Smooth muscle cell (in vitro differentiated cells): ENCODE measurements at regions not wholly inside any gene's neighbourhood (a gene's known extent, or its start where the extent isn't known, plus 50 kb on each side); places are given as distances from the start of the nearest gene placed in this dataset.

Experiments
- DNase-seq: peaks from one replicate; lab custom pipeline; 2025; ENCODE audit not compliant: unreplicated experiment; lab: John Stamatoyannopoulos, UW
- H2AFZ ChIP-seq: fragments of 200-600 bp; sonication (generic); 2 replicates; pipeline ENCODE4 v1.6.0; 2016; ENCODE audit warnings: antibody characterized with exemption, low read depth, mild to moderate bottlenecking
- H3F3A ChIP-seq: fragments of 200-600 bp; sonication (generic); 2 replicates; pipeline ENCODE4 v1.6.0; 2017; ENCODE audit warnings: antibody characterized with exemption, low read depth
- H3K27ac ChIP-seq: fragments of 200-600 bp; sonication (generic); 2 replicates; pipeline ENCODE4 v1.5.1; 2016; ENCODE audit warnings: low read depth, mild to moderate bottlenecking
- H3K27me3 ChIP-seq: fragments of 200-600 bp; sonication (generic); 2 replicates; pipeline ENCODE4 v1.6.1; 2016; ENCODE audit warnings: low read depth, mild to moderate bottlenecking
- H3K36me3 ChIP-seq: fragments of 200-600 bp; sonication (generic); 2 replicates; pipeline ENCODE4 v1.5.1; 2016; ENCODE audit warnings: low read depth
- H3K4me1 ChIP-seq: fragments of 200-600 bp; sonication (generic); 2 replicates; pipeline ENCODE4 v1.5.1; 2016; ENCODE audit warnings: low read depth
- H3K4me2 ChIP-seq: fragments of 200-600 bp; sonication (generic); 2 replicates; pipeline ENCODE4 v1.6.0; 2016; ENCODE audit warnings: mild to moderate bottlenecking
- H3K4me3 ChIP-seq: fragments of 200-600 bp; sonication (generic); 2 replicates; pipeline ENCODE4 v1.5.1; 2016; ENCODE audit warnings: mild to moderate bottlenecking
- H3K79me2 ChIP-seq: fragments of 200-600 bp; sonication (generic); 2 replicates; pipeline ENCODE4 v1.6.0; 2016; ENCODE audit warnings: low read depth, mild to moderate bottlenecking
- H3K9ac ChIP-seq: fragments of 200-600 bp; sonication (generic); 2 replicates; pipeline ENCODE4 v1.6.0; 2016; ENCODE audit warnings: low read depth
- H3K9me3 ChIP-seq: fragments of 200-600 bp; sonication (generic); replicated peaks from 2 replicates; pipeline ENCODE4 v1.5.1; 2016; ENCODE audit warnings: low read depth
- H4K20me1 ChIP-seq: fragments of 200-600 bp; sonication (generic); 2 replicates; pipeline ENCODE4 v1.6.0; 2016; ENCODE audit warnings: low read depth
- WGBS: methylation state at CpG from one replicate; pipeline ENCODE4 v1.1.7; 2016; ENCODE audit warnings: low lambda C conversion rate; 5-methylcytosine and 5-hydroxymethylcytosine counted together
- TF ChIP-seq, protein P1 (sequence below): fragments of 200-600 bp; sonication (generic); IDR thresholded peaks from 2 replicates; pipeline ENCODE4 v1.5.1; 2017; ENCODE audit warnings: borderline replicate concordance, mild to moderate bottlenecking, antibody characterized with exemption; ENCODE audit not compliant: insufficient read depth, poor library complexity, severe bottlenecking

DNA sequence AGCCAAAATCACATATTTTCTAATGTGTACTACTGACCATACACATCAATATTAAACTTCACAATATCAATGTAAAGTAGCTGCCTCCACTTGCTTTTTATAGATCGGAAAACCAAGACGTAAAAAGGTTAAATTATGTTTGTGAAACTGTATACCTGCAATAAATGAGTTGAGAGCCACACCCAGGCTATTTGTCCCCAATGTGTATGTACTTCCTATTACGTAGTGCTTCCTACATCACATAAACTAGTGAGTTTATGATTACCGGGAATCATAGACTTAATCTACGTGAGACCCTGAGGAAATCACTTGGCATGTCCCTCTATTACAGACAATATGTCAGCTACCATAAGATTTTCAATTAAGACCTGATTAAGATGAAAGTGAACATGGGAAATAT, 903.4 kb downstream of the RAB28 start:
- no peak overlapping the region for H3K27ac ChIP-seq
- H3K4me1 ChIP-seq = no peaks in the 10 kb centered on the region
- no peaks in the 10 kb centered on the region for H3K36me3 ChIP-seq
- no peaks in the 10 kb centered on the region for H3K79me2 ChIP-seq
- no peaks in the 10 kb centered on the region for H3F3A ChIP-seq
- no peak overlapping the region for H2AFZ ChIP-seq
- no peak overlapping the region for H3K4me3 ChIP-seq
- no peak overlapping the region for H3K4me2 ChIP-seq
- WGBS = 92% methylated on average over 5 of the region's 5 CpGs
- H3K9ac ChIP-seq = no peak overlapping the region
- H3K9me3 ChIP-seq = no peaks in the 10 kb centered on the region
- no peaks in the 10 kb centered on the region for H4K20me1 ChIP-seq
- TF ChIP-seq, protein P1, sequence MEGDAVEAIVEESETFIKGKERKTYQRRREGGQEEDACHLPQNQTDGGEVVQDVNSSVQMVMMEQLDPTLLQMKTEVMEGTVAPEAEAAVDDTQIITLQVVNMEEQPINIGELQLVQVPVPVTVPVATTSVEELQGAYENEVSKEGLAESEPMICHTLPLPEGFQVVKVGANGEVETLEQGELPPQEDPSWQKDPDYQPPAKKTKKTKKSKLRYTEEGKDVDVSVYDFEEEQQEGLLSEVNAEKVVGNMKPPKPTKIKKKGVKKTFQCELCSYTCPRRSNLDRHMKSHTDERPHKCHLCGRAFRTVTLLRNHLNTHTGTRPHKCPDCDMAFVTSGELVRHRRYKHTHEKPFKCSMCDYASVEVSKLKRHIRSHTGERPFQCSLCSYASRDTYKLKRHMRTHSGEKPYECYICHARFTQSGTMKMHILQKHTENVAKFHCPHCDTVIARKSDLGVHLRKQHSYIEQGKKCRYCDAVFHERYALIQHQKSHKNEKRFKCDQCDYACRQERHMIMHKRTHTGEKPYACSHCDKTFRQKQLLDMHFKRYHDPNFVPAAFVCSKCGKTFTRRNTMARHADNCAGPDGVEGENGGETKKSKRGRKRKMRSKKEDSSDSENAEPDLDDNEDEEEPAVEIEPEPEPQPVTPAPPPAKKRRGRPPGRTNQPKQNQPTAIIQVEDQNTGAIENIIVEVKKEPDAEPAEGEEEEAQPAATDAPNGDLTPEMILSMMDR = no peak
- DNase-seq = no peak
- no peaks in the 10 kb centered on the region for H3K27me3 ChIP-seq

DNA sequence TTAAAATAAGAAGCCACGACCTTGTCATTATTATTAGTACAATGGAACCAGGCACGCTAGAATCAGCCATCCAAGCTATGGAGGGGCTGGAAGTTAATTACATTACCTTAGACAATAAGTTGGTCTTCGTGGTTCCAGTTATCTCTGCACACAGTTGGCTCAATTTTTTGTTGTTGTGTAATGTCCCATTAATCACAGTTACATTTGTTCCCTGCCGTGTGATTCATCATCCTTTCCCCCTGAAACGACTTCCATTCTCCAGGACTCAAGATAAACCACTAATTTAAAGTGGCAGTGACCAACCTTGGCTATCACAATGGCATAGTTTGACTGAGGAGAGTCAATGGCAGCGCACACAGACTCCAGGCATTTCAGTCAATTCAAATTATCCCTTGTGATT, 905.0 kb downstream of the RAB28 start:
- Histone ChIP-seq H3K36me3 (no peaks in the 10 kb centered on the region), H3K4me3 (no peak overlapping the region), H3F3A (no peaks in the 10 kb centered on the region), H3K27me3 (no peaks in the 10 kb centered on the region), H3K27ac (no peak overlapping the region), H3K9me3 (no peaks in the 10 kb centered on the region), H4K20me1 (no peaks in the 10 kb centered on the region), H2AFZ (no peak overlapping the region), H3K79me2 (no peaks in the 10 kb centered on the region), H3K4me1 (no peaks in the 10 kb centered on the region), H3K4me2 (no peak overlapping the region), H3K9ac (no peak overlapping the region)
- DNase-seq = no peak
- WGBS = 55% methylated on average over 6 of the region's 6 CpGs
- TF ChIP-seq, protein P1 = no peak

DNA sequence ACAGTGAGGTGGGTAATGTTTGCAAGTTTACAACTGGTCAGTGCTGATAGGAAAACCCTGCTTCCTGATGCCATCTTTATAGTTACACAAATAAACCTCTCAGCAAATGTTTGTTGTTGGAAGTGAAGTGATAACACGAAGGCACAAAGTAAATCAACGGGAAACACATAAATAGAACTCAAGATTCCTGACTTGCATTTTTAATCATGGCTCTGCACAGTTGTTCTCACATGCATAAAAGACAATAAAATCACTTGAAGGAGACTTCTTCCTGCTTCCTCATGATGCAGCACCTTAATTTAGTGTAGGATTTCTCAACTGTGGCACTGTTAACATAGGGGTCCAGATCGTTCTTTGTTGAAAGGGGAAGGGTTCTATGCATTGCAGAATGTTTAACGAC, 907.7 kb downstream of the RAB28 start:
- TF ChIP-seq, protein P1 = no peak
- 67% methylated on average over 4 of the region's 4 CpGs for WGBS
- Histone ChIP-seq H3K36me3 (no peaks in the 10 kb centered on the region), H3K27ac (no peak overlapping the region), H3F3A (no peaks in the 10 kb centered on the region), H3K9ac (no peak overlapping the region), H3K27me3 (no peaks in the 10 kb centered on the region), H3K4me3 (no peak overlapping the region), H2AFZ (no peak overlapping the region), H3K4me2 (no peak overlapping the region), H3K4me1 (no peaks in the 10 kb centered on the region), H3K9me3 (no peaks in the 10 kb centered on the region), H4K20me1 (no peaks in the 10 kb centered on the region), H3K79me2 (no peaks in the 10 kb centered on the region)
- DNase-seq = no peak

DNA sequence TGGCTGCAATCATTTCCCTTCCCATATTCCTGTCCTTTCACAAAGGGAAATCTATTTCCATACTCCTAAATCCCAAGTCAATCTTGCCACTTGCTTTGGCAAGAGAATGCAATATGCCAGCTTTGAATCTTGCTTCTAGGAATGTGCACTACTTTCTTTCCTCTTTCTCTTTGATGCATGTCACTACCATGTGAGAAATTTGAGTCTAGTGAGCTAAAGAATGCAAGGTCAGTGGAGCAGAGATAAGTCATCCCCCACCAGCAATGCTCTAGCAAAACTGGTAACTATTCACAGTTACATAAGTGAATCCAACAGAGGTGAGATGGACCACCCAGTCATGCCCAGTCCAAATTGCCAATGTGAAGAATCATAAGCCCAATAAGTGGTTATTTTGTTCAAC, 910.4 kb downstream of the RAB28 start:
- H3K79me2 ChIP-seq = no peaks in the 10 kb centered on the region
- no peaks in the 10 kb centered on the region for H3K9me3 ChIP-seq
- no peak overlapping the region for H3K9ac ChIP-seq
- no peak overlapping the region for H2AFZ ChIP-seq
- no peaks in the 10 kb centered on the region for H3K4me1 ChIP-seq
- H3K27ac ChIP-seq = no peak overlapping the region
- no peaks in the 10 kb centered on the region for H3K36me3 ChIP-seq
- TF ChIP-seq, protein P1 = no peak
- H3K4me2 ChIP-seq = no peak overlapping the region
- no peaks in the 10 kb centered on the region for H3F3A ChIP-seq
- no peaks in the 10 kb centered on the region for H4K20me1 ChIP-seq
- H3K4me3 ChIP-seq = no peak overlapping the region
- H3K27me3 ChIP-seq = no peaks in the 10 kb centered on the region
- no peak for DNase-seq
